GM23248 (cell line): ENCODE measurements at regions not wholly inside any gene's neighbourhood (a gene's known extent, or its start where the extent isn't known, plus 50 kb on each side); places are given as distances from the start of the nearest gene placed in this dataset.

Experiments used
- EZH2 ChIP-seq: fragments of 200-600 bp; sonication (generic); IDR thresholded peaks from 2 replicates; pipeline ENCODE4 v1.6.1; 2018; ENCODE audit warnings: antibody characterized with exemption, mild to moderate bottlenecking; ENCODE audit not compliant: insufficient read depth, poor library complexity, severe bottlenecking
- EZH2phosphoT487 ChIP-seq: fragments of 200-600 bp; sonication (generic); IDR thresholded peaks from 2 replicates; pipeline ENCODE4 v1.6.1; 2018; ENCODE audit warnings: antibody characterized with exemption, moderate library complexity, mild to moderate bottlenecking, low read depth; ENCODE audit not compliant: insufficient read depth

DNA sequence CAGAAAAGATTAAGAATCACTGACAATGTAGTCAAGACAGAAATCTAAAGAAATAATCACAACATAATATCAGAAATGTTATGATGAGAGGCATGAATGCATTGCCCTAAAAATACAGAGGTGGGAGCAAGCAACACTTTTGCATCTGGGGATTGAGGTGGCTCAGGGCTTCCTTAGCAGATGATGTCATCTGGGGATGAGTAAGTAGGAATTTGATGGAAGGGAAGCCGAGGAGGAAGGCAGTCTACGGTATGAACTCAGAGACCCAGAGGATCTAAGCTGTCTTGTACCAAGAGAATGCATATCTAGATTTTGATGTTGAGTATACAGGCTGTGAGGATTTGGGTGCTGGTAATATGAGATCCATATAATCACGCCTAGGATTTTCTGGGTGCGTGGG is 193.0 kb upstream of the SNX19 start:
- TF ChIP-seq EZH2 (no peak), EZH2phosphoT487 (no peak)
